ENCODE measurements at regions not wholly inside any gene's neighbourhood (a gene's known extent, or its start where the extent isn't known, plus 50 kb on each side); places are given as distances from the start of the nearest gene placed in this dataset.
A peak's percentile ranks its signal among the peaks of the same experiment; 100 is the strongest.

DNA sequence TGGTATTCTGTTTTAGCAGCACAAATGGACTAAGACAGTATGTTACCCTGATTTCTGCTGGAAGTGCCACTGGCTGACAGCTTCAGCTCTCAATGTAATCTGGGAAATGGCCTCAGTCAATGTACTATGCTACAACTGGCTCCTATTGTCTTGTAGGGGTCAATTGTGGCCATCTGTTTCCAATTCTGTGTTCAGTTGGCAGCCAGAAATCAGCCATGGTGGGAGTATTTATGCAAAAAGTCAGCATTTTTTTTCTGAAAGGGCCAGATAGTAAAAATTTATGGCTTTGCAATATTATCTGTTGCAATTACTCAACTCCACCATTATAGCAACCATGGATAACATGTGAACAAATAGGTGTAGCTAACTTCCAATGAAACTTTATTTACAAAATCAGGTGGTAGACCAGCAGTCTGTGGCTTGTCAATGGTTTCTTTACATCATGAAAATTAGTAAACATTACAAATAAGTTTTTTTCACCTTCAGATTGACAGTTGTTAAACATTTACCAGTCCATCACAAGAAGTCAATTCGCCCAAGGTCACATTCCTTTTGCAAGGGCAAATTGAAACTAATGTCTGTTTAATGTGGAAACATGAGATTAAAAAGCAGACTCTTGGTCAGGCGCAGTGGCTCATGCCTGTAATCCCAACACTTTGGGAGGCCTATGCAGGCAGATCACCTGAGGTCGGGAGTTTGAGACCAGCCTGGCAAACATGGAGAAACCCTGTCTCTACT lies 58.3 kb upstream of the TSHZ2 start (continued):
- TF ChIP-seq, protein P1, sequence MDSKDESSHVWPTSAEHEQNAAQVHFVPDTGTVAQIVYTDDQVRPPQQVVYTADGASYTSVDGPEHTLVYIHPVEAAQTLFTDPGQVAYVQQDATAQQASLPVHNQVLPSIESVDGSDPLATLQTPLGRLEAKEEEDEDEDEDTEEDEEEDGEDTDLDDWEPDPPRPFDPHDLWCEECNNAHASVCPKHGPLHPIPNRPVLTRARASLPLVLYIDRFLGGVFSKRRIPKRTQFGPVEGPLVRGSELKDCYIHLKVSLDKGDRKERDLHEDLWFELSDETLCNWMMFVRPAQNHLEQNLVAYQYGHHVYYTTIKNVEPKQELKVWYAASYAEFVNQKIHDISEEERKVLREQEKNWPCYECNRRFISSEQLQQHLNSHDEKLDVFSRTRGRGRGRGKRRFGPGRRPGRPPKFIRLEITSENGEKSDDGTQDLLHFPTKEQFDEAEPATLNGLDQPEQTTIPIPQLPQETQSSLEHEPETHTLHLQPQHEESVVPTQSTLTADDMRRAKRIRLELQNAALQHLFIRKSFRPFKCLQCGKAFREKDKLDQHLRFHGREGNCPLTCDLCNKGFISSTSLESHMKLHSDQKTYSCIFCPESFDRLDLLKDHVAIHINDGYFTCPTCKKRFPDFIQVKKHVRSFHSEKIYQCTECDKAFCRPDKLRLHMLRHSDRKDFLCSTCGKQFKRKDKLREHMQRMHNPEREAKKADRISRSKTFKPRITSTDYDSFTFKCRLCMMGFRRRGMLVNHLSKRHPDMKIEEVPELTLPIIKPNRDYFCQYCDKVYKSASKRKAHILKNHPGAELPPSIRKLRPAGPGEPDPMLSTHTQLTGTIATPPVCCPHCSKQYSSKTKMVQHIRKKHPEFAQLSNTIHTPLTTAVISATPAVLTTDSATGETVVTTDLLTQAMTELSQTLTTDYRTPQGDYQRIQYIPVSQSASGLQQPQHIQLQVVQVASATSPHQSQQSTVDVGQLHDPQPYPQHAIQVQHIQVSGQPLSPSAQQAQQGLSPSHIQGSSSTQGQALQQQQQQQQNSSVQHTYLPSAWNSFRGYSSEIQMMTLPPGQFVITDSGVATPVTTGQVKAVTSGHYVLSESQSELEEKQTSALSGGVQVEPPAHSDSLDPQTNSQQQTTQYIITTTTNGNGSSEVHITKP (CRISPR knock-in tag; IDR thresholded peaks at IDR 0.05; ENCODE audit: low read depth): no peak
- TF ChIP-seq CBFB (CRISPR knock-in tag; IDR thresholded peaks at IDR 0.05) (0 out of 2 replicates have a peak, but pooled peaks have one; percentile 26), MTA3 (CRISPR knock-in tag; IDR thresholded peaks at IDR 0.05) (no peak), ZNF761 (CRISPR knock-in tag; conservative IDR thresholded peaks at IDR 0.05) (0 out of 2 replicates have a peak, but pooled peaks have one; percentile 59), KDM3A (CRISPR knock-in tag; IDR thresholded peaks at IDR 0.05; ENCODE audit: low read depth) (no peak), ISL2 (CRISPR knock-in tag; IDR thresholded peaks at IDR 0.05) (peak; percentile 91; the same call in 1 of the 2 replicates), EP300 (IDR thresholded peaks at IDR 0.05; ENCODE audit: low read depth in 2 of 2, low read length in 2 of 2) (peak in 1 of 2 experiments; percentile 68; a peak in 2 of 4 replicates), EP300 (CRISPR knock-in tag; IDR thresholded peaks at IDR 0.05; ENCODE audit: borderline replicate concordance) (peak; percentile 44; the same call in 1 of the 2 replicates), NONO (IDR thresholded peaks at IDR 0.05) (no peak), NONO (CRISPR knock-in tag; conservative IDR thresholded peaks at IDR 0.05) (peak; percentile 57; the same call in 1 of the 2 replicates), ZNF441 (CRISPR knock-in tag; IDR thresholded peaks at IDR 0.05; ENCODE audit: borderline replicate concordance) (no peak), RXRB (CRISPR knock-in tag; IDR thresholded peaks at IDR 0.05; ENCODE audit: borderline replicate concordance) (peak; percentile 85), ZNF44 (CRISPR knock-in tag; IDR thresholded peaks at IDR 0.05) (no peak), SPEN (CRISPR knock-in tag; IDR thresholded peaks at IDR 0.05; ENCODE audit: low read depth) (no peak), CCAR2 (optimal IDR thresholded peaks at IDR 0.05; ENCODE audit: low read depth, low read length) (no peak), ZNF546 (CRISPR knock-in tag; conservative IDR thresholded peaks at IDR 0.05) (no peak), HNRNPK (IDR thresholded peaks at IDR 0.05; ENCODE audit: low read depth, low read length, poor library complexity, severe bottlenecking) (no peak), TCF12 (IDR thresholded peaks at IDR 0.05) (no peak), TCF12 (CRISPR knock-in tag; IDR thresholded peaks at IDR 0.05) (peak; percentile 17; the same call in 1 of the 2 replicates), SMAD3 (CRISPR knock-in tag; IDR thresholded peaks at IDR 0.05) (peak; percentile 80; the same call in 1 of the 2 replicates), ZNF124 (CRISPR knock-in tag; IDR thresholded peaks at IDR 0.05) (no peak)
- TF ChIP-seq, protein P2, sequence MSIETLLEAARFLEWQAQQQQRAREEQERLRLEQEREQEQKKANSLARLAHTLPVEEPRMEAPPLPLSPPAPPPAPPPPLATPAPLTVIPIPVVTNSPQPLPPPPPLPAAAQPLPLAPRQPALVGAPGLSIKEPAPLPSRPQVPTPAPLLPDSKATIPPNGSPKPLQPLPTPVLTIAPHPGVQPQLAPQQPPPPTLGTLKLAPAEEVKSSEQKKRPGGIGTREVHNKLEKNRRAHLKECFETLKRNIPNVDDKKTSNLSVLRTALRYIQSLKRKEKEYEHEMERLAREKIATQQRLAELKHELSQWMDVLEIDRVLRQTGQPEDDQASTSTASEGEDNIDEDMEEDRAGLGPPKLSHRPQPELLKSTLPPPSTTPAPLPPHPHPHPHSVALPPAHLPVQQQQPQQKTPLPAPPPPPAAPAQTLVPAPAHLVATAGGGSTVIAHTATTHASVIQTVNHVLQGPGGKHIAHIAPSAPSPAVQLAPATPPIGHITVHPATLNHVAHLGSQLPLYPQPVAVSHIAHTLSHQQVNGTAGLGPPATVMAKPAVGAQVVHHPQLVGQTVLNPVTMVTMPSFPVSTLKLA (IDR thresholded peaks at IDR 0.05): no peak
- TF ChIP-seq, protein P3, sequence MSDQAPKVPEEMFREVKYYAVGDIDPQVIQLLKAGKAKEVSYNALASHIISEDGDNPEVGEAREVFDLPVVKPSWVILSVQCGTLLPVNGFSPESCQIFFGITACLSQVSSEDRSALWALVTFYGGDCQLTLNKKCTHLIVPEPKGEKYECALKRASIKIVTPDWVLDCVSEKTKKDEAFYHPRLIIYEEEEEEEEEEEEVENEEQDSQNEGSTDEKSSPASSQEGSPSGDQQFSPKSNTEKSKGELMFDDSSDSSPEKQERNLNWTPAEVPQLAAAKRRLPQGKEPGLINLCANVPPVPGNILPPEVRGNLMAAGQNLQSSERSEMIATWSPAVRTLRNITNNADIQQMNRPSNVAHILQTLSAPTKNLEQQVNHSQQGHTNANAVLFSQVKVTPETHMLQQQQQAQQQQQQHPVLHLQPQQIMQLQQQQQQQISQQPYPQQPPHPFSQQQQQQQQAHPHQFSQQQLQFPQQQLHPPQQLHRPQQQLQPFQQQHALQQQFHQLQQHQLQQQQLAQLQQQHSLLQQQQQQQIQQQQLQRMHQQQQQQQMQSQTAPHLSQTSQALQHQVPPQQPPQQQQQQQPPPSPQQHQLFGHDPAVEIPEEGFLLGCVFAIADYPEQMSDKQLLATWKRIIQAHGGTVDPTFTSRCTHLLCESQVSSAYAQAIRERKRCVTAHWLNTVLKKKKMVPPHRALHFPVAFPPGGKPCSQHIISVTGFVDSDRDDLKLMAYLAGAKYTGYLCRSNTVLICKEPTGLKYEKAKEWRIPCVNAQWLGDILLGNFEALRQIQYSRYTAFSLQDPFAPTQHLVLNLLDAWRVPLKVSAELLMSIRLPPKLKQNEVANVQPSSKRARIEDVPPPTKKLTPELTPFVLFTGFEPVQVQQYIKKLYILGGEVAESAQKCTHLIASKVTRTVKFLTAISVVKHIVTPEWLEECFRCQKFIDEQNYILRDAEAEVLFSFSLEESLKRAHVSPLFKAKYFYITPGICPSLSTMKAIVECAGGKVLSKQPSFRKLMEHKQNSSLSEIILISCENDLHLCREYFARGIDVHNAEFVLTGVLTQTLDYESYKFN (CRISPR knock-in tag; conservative IDR thresholded peaks at IDR 0.05): peak; percentile 90
